ENCODE measurements at regions not wholly inside any gene's neighbourhood (a gene's known extent, or its start where the extent isn't known, plus 50 kb on each side); places are given as distances from the start of the nearest gene placed in this dataset.
"Not testable (repeated sequence)": the region's sequence is repeated elsewhere in the genome, so short reads cannot be mapped to it uniquely, and the experiment has no call there.

DNA sequence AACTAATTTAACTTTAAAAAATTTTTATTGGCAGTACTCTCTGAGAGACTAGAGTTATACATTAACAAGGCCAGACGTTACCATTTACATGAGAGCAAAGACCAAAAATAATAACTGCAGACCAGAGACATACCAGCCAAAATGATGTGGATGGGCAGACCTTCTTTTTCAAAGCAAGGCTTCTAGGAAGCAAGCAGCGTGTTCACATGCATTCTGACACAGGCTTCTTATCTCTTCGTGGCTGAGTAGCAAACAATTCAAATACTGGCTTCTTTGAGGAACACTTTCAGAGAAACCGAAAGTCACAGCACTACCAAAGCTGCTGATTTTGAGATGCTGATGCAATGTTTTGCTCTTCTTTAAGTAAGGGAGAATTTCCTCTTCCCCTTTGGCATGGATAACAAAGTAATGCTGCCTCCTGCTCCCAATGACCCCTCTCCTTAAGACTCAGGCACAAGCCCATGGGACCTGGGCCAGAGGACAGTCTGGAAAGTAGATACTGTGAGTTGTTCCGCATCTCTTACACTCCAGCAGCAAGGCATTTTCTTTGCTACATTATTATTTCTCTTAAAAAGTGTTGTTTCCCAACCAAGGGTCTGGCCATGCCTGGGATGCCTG lies 181.9 kb downstream of the MREG start:
- Mint-ChIP-seq H3K4me1 (peaks cover 8% of the 10 kb centered on the region), H3K36me3 (ENCODE audit: low read depth) (no peaks in the 10 kb centered on the region), H3K4me3 (no peak overlapping the region), H3K9me3 (no peaks in the 10 kb centered on the region), H3K27me3 (peaks cover 3% of the 10 kb centered on the region), H3K27ac (no peak overlapping the region)
- ATAC-seq = no peak
- DNase-seq = no peak

- ATAC-seq = no peak
- Mint-ChIP-seq H3K9me3 (no peaks in the 10 kb centered on the region), H3K27ac (no peak overlapping the region), H3K4me3 (no peak overlapping the region), H3K36me3 (ENCODE audit: low read depth) (no peaks in the 10 kb centered on the region), H3K27me3 (peaks cover 2% of the 10 kb centered on the region), H3K4me1 (peaks cover 8% of the 10 kb centered on the region)
- no peak for DNase-seq
Measured at GRCh38 chr2:215830304-215830703, 183.0 kb downstream of the MREG start.

GRCh38 chr2:215829261-215829660 lies 184.1 kb downstream of the MREG start:
- Mint-ChIP-seq H3K36me3 (ENCODE audit: low read depth) (no peaks in the 10 kb centered on the region), H3K4me3 (no peak overlapping the region), H3K4me1 (peaks cover 8% of the 10 kb centered on the region), H3K27ac (no peak overlapping the region), H3K27me3 (peaks cover 2% of the 10 kb centered on the region), H3K9me3 (no peaks in the 10 kb centered on the region)
- DNase-seq (no peak), ATAC-seq (no peak)

DNA sequence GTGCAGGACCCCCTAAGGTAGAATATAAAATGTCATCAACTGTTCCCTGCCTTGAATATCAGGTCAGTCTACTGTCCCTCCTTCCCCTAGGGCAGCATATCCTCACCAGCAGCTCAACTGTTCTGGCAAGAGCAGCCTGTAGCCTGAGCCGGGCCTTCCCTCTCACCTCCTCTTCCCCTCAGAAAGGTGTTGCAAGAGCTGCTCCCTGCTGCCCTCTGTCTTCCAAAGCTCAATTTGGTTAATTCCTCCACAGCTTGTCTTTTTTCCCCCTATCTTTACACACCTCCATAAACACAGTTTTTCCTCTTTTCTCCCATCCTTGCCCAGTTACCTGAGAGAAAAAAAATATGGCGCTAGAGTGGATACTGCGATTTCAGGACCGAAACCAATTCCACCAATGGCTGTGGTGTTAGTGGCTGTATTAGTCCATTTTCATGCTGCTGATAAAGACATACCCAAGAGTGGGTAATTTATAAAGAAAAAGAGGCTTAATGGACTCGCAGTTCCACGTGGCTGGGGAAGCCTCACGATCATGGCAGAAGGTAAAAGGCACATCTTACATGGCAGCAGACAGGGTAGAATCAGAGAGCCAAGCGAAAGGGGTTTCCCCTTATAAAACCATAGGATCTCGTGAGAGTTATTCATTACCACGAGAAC lies 184.7 kb downstream of the MREG start:
- H3K27me3 Mint-ChIP-seq = peaks cover 2% of the 10 kb centered on the region
- no peaks in the 10 kb centered on the region for H3K36me3 Mint-ChIP-seq (ENCODE audit: low read depth)
- DNase-seq (peak; percentile 36), ATAC-seq (peak; percentile 68)
- H3K27ac Mint-ChIP-seq = no peak overlapping the region
- H3K4me3 Mint-ChIP-seq = no peak overlapping the region
- H3K9me3 Mint-ChIP-seq = no peaks in the 10 kb centered on the region
- peaks cover 8% of the 10 kb centered on the region for H3K4me1 Mint-ChIP-seq

GRCh38 chr2:215826838-215827441 lies 186.4 kb downstream of the MREG start:
- peaks cover 2% of the 10 kb centered on the region for H3K27me3 Mint-ChIP-seq
- no peaks in the 10 kb centered on the region for H3K9me3 Mint-ChIP-seq
- ATAC-seq (no peak), DNase-seq (no peak)
- H3K4me3 Mint-ChIP-seq = no peak overlapping the region
- H3K27ac Mint-ChIP-seq = no peak overlapping the region
- no peaks in the 10 kb centered on the region for H3K36me3 Mint-ChIP-seq (ENCODE audit: low read depth)
- peaks cover 8% of the 10 kb centered on the region for H3K4me1 Mint-ChIP-seq

DNA sequence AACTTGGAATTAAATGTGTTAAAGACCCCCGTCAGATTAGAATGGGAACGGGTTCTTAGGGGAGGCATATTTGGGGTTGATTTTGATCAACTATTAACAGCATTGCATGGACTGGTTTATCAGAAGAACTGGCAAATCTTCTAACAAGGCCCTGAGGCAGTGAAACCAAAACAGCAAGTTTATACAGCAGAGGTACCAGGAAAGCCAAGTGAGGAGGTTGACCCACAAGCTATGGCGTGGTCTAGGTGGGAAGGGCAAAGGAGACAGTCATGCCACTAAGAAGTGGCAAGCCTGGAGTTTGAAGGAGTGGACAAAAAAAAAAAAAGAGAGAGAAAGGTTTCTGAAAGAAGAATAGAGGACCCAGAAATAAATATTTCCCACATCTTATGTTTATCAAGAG lies 187.0 kb downstream of the MREG start:
- Mint-ChIP-seq H3K9me3 (no peaks in the 10 kb centered on the region), H3K27me3 (peaks cover 2% of the 10 kb centered on the region), H3K4me3 (no peak overlapping the region), H3K36me3 (ENCODE audit: low read depth) (no peaks in the 10 kb centered on the region), H3K27ac (no peak overlapping the region), H3K4me1 (peaks cover 4% of the 10 kb centered on the region)
- DNase-seq (no peak), ATAC-seq (no peak)

DNA sequence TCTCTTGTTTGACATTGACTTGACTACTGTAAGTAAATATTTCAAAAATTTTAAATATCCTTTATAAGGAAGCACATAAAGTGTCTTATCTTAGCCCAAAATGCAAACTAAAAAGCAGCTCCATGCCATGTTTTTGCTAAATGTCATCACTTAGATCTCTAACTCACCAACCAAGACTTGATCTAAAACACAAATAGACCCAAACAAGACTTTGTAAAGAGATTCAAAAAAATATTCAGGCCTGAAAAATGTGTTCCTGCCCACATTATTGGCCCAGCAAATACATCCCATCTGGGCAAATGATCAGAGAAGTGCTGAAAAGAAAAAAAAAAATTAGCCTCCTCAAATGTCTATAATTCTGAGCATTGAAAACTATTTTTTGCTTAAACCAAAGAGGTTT lies 187.6 kb downstream of the MREG start:
- H3K9me3 Mint-ChIP-seq = no peaks in the 10 kb centered on the region
- no peak overlapping the region for H3K27ac Mint-ChIP-seq
- no peak overlapping the region for H3K4me3 Mint-ChIP-seq
- H3K4me1 Mint-ChIP-seq = peaks cover 4% of the 10 kb centered on the region
- ATAC-seq = no peak
- DNase-seq = no peak
- no peaks in the 10 kb centered on the region for H3K36me3 Mint-ChIP-seq (ENCODE audit: low read depth)
- peaks cover 2% of the 10 kb centered on the region for H3K27me3 Mint-ChIP-seq

GRCh38 chr2:215821298-215821697 lies 192.1 kb downstream of the MREG start:
- not testable (repeated sequence) for H3K4me1 Mint-ChIP-seq; H3K9me3 Mint-ChIP-seq; DNase-seq; H3K36me3 Mint-ChIP-seq (ENCODE audit: low read depth); H3K27ac Mint-ChIP-seq; ATAC-seq; H3K4me3 Mint-ChIP-seq
- H3K27me3 Mint-ChIP-seq = peaks cover 10% of the 10 kb centered on the region

DNA sequence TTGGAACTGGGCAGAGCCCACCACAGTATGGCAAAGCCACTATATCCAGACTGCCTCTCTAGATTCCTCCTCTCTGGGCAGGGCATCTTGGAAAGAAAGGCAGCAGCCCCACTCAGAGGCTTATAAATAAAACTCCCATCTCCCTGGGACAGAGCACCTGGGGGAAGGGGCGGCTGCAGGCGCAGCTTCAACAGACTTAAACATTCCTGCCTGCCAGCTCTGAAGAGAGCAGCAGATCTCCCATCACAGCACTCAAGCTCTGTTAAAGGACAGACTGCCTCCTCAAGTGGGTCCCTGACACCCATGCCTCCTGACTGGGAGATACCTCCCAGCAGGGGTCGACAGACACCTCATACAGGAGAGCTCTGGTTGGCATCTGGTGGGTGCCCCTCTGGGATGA lies 193.6 kb downstream of the MREG start:
- H3K27me3 Mint-ChIP-seq = peaks cover 10% of the 10 kb centered on the region

GRCh38 chr2:215817046-215817445 lies 196.3 kb downstream of the MREG start:
- H3K36me3 Mint-ChIP-seq (ENCODE audit: low read depth) = no peaks in the 10 kb centered on the region
- ATAC-seq = no peak
- peaks cover 10% of the 10 kb centered on the region for H3K27me3 Mint-ChIP-seq
- H3K27ac Mint-ChIP-seq = no peak overlapping the region
- no peak overlapping the region for H3K4me3 Mint-ChIP-seq
- no peak for DNase-seq
- H3K9me3 Mint-ChIP-seq = peaks cover 4% of the 10 kb centered on the region
- peaks cover 5% of the 10 kb centered on the region for H3K4me1 Mint-ChIP-seq

More for the DNA sequence above, 193.6 kb downstream of the MREG start:
- not testable (repeated sequence) for H3K9me3 Mint-ChIP-seq; H3K4me3 Mint-ChIP-seq; ATAC-seq; H3K4me1 Mint-ChIP-seq; DNase-seq; H3K27ac Mint-ChIP-seq; H3K36me3 Mint-ChIP-seq (ENCODE audit: low read depth)

DNA sequence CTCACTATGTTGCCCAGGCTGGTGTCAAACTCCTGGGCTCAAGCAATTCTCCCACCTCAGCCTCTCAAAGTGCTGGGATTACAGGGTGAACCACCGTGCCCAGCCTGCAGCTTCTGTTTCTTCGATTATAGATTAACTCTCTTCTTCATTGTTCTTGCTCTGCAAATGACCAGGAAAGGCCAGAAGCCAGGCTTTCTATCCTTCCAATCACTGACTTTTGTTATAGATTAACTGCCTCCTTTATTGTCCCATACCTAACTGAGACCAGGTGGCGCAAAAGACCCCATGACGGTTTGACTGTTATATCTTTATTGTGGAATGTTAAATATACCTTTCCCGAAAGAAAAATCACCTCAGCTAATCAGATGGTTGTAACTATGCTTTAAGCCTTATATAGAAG lies 196.9 kb downstream of the MREG start:
- no peak overlapping the region for H3K27ac Mint-ChIP-seq
- no peak for DNase-seq
- no peaks in the 10 kb centered on the region for H3K36me3 Mint-ChIP-seq (ENCODE audit: low read depth)
- no peak overlapping the region for H3K4me3 Mint-ChIP-seq
- peaks cover 11% of the 10 kb centered on the region for H3K4me1 Mint-ChIP-seq
- no peak for ATAC-seq
- peaks cover 4% of the 10 kb centered on the region for H3K9me3 Mint-ChIP-seq
- peaks cover 10% of the 10 kb centered on the region for H3K27me3 Mint-ChIP-seq

GRCh38 chr2:215815960-215816359 lies 197.4 kb downstream of the MREG start:
- H3K27ac Mint-ChIP-seq = no peak overlapping the region
- no peak overlapping the region for H3K4me3 Mint-ChIP-seq
- no peak for DNase-seq
- H3K4me1 Mint-ChIP-seq = peaks cover 16% of the 10 kb centered on the region
- H3K27me3 Mint-ChIP-seq = peaks cover 10% of the 10 kb centered on the region
- no peak for ATAC-seq
- peaks cover 4% of the 10 kb centered on the region for H3K9me3 Mint-ChIP-seq
- H3K36me3 Mint-ChIP-seq (ENCODE audit: low read depth) = no peaks in the 10 kb centered on the region

DNA sequence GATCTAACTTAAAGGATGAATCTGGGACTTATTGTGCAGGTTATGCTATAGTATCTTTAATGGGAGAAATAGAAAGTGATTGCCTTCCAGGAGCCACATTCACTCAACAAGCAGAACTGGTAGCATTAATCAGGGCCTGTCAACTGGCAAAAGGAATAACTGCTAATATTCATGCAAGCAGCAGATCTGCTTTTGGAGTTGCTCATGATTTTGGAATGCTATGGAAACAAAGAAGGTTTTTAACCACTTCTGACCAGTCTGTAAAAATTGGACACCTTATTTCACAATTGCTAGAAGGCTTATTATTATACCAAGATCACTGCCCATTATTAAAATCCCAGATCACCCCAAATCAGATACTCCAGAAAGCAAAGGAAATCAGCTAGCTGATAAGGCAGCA lies 200.4 kb downstream of the MREG start:
- peaks cover 19% of the 10 kb centered on the region for H3K4me1 Mint-ChIP-seq
- peaks cover 7% of the 10 kb centered on the region for H3K27me3 Mint-ChIP-seq
- no peak for ATAC-seq
- H3K9me3 Mint-ChIP-seq = no peaks in the 10 kb centered on the region
- DNase-seq = no peak
- H3K36me3 Mint-ChIP-seq (ENCODE audit: low read depth) = no peaks in the 10 kb centered on the region
- H3K27ac Mint-ChIP-seq = no peak overlapping the region
- H3K4me3 Mint-ChIP-seq = no peak overlapping the region

- peak; percentile 63 for ATAC-seq
- no peak for DNase-seq
- H3K4me1 Mint-ChIP-seq = peaks cover 19% of the 10 kb centered on the region
- H3K4me3 Mint-ChIP-seq = no peak overlapping the region
- no peaks in the 10 kb centered on the region for H3K9me3 Mint-ChIP-seq
- no peaks in the 10 kb centered on the region for H3K27me3 Mint-ChIP-seq
- no peaks in the 10 kb centered on the region for H3K36me3 Mint-ChIP-seq (ENCODE audit: low read depth)
- H3K27ac Mint-ChIP-seq = peak overlapping the region; percentile 11
Measured at GRCh38 chr2:215811409-215812345, 201.7 kb downstream of the MREG start.
